ENCODE measurements at regions not wholly inside any gene's neighbourhood (a gene's known extent, or its start where the extent isn't known, plus 50 kb on each side); places are given as distances from the start of the nearest gene placed in this dataset.
"Not testable (repeated sequence)": the region's sequence is repeated elsewhere in the genome, so short reads cannot be mapped to it uniquely, and the experiment has no call there.

DNA sequence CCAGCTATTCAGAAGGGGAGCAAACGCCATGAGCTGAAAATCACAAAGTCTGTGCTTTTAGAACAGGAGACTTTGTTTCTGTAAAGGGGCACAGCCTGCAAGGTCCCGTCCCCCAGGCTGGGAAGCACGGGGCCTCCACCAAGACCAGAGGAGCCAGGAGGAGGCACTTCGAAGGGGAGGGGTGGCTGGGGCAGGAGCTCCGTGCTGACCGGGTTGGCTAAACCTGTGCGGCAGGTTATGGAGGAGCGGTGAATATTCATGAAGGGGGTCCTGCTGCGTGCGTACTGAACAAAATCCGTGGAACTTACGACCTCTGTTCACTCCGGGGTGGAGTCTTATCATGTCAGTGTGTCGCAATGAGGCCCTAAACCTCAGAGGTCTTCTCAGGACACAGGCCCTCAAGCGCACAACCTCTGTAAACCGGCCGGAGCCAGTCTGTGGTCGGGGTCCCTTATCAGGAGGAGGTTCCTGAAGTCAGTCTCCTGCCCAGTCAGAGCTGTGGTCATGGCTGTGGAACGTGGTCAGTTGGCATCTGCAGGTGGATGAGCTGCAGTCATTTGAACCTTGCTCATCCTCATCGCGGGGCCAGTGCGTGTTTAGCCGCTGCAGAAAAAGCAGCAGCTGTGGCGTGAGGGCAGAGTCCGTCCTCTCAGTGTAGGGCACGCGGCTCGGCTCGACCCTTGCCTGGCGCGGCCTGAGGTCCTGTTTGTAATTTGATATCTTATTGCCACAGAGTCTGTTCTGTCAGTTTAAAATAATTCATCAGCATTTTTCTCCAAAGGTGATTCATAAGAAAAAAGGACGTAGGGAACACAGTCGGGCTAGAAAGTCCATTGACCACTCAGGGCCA, 5507.7 kb upstream of the TPTE start:
- H3K9me3 Mint-ChIP-seq, DNase-seq, CTCF ChIA-PET, H3K27ac Mint-ChIP-seq, H3K36me3 Mint-ChIP-seq, H3K4me3 Mint-ChIP-seq, H3K27me3 Mint-ChIP-seq, H3K4me1 Mint-ChIP-seq: not testable (repeated sequence)

DNA sequence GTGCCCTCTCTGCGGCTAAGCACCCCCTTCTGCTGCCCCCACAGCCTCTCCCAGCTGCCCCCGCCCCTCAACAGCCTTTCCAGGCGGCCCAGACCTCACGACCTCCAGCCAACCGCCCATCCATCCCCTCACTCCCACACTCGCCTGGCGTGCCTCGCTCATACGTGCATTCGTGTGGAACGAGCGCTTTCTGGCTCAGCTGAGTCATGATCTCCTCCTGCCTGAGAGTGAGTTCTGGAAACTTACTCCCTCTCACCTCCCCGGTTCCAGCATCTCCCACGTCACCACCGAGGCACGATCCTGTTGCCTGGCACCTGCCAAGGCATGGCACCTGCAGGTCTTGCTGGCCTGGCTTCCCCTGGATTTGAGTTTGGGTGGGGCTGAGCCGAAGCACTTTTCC, 5506.2 kb upstream of the TPTE start:
- H3K4me1 Mint-ChIP-seq, H3K27me3 Mint-ChIP-seq, H3K36me3 Mint-ChIP-seq, CTCF ChIA-PET, H3K27ac Mint-ChIP-seq, DNase-seq, H3K9me3 Mint-ChIP-seq, H3K4me3 Mint-ChIP-seq: not testable (repeated sequence)

DNA sequence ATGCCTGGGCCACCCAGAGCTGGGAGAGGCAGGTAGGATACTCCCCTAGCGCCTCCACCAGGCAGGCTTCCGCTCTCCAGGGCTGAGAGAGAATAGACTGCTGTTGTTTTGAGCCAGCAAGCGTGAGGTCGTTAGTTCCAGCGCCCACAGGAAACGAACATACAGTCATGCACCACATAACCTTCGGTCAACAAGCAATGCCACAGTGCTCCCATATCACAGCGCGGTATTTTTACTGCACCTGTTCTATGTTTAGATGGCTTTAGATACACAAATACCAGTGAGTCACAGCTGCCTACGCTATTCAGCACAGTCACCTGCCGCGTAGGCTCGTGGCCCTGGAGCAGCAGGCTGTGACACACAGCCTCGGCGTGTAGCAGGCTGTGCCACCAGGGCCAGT, 5502.3 kb upstream of the TPTE start:
- H3K27ac Mint-ChIP-seq, H3K4me1 Mint-ChIP-seq, H3K36me3 Mint-ChIP-seq, H3K9me3 Mint-ChIP-seq, CTCF ChIA-PET, H3K27me3 Mint-ChIP-seq, H3K4me3 Mint-ChIP-seq, DNase-seq: not testable (repeated sequence)

DNA sequence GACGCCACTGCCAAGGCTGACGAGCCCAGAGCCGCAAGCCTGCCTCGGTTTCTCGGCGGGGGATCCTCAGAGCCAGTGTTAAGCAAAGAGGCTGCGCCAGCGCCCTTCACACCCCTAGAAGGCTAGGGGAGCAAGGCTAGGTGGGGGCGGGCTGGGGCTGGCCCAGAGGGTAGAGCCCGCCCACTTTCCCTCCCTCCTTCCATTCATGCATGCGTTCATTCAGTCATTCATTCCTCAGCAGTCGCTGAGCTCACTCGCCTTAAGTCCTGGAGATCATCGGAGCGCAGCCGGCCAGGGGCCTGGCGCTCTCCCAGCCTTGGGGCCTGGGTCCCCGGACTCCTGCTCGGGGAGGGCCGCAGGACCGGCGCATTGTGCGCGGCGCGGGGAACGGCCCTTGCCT, 5499.6 kb upstream of the TPTE start:
- not testable (repeated sequence) for DNase-seq, H3K36me3 Mint-ChIP-seq, H3K27ac Mint-ChIP-seq

DNA sequence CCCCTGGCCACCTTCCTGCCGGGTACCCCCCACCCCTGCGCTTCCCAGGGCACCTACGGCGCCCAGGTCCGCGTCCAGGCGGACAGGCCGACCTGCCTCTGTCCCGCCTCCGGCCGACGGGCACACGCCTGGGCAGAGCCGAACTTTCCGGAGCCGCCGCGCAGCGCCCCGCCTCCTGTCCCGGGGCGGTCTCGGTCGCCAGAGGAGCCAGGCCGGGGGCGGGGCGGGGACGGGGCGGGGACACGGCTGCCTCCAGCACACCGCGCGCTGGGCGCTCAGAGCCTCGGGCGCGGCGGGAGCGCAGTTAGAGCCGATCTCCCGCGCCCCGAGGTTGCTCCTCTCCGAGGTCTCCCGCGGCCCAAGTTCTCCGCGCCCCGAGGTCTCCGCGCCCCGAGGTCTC, 5499.1 kb upstream of the TPTE start:
- H3K4me1 Mint-ChIP-seq, H3K9me3 Mint-ChIP-seq, H3K27ac Mint-ChIP-seq, DNase-seq, CTCF ChIA-PET, H3K27me3 Mint-ChIP-seq, H3K36me3 Mint-ChIP-seq, H3K4me3 Mint-ChIP-seq: not testable (repeated sequence)

More for the DNA sequence above, 5499.6 kb upstream of the TPTE start:
- H3K9me3 Mint-ChIP-seq, H3K4me3 Mint-ChIP-seq, H3K4me1 Mint-ChIP-seq, CTCF ChIA-PET, H3K27me3 Mint-ChIP-seq: not testable (repeated sequence)

DNA sequence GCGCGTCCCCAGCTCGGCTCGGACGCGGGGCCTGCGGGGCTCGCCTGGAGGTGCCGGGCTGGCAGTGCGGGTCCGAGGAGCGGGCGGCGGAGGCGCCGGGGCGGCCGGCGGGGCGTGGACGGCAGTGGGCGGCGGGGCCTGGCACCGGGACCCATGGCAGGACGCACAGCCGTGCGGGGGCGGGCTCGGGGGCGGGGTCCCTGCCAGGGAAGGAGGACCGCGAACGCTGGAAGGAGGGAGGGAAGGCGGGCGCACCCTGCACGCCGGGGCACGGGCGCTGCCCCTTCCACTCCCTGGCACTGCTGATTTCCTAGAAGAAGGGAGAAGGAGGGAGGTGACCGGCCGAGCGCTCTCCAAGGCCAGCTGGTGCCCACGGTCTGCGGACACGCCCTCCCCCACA, 5498.6 kb upstream of the TPTE start:
- H3K4me1 Mint-ChIP-seq, H3K4me3 Mint-ChIP-seq, CTCF ChIA-PET, H3K9me3 Mint-ChIP-seq, H3K27ac Mint-ChIP-seq, DNase-seq, H3K27me3 Mint-ChIP-seq, H3K36me3 Mint-ChIP-seq: not testable (repeated sequence)

DNA sequence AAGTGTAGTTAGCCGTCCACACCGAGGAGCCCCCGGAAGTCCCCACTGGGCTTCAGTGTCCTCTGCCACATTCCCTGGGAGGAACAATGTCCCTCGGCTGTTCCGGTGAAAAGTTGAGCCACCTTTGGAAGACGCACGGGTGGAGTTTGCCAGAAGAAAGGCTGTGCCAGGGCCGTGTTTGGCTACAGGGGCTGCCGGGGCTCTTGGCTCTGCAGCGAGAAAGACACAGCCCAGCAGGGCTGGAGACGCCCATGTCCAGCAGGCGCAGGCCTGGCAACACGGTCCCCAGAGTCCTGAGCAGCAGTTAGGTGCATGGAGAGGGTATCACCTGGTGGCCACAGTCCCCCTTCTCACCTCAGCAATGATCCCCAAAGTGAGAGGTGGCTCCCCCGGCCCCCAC, 5486.2 kb upstream of the TPTE start:
- H3K4me1 Mint-ChIP-seq, H3K36me3 Mint-ChIP-seq, H3K27me3 Mint-ChIP-seq, DNase-seq, CTCF ChIA-PET, H3K9me3 Mint-ChIP-seq, H3K4me3 Mint-ChIP-seq, H3K27ac Mint-ChIP-seq: not testable (repeated sequence)

DNA sequence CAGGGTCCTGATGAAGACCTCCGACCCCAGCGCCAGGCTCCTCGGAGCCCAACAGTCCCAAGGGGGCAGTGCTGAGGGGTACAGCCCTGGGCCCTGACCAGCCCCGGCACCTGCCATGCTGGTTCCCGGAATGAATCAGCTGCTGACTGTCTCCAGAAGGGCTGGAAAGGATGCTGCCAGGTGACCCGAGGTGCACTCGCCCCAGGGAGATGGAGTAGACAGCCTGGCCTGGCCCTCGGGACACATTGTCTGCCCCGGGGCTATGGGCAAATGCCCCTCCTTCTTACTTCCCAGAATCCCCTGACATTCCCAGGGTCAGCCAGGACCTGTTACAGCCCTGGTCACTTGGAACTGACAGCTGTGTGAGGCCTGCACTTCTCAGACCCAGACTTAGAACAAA, 5485.8 kb upstream of the TPTE start:
- H3K36me3 Mint-ChIP-seq, DNase-seq, H3K27me3 Mint-ChIP-seq, H3K4me1 Mint-ChIP-seq, H3K27ac Mint-ChIP-seq, CTCF ChIA-PET, H3K9me3 Mint-ChIP-seq, H3K4me3 Mint-ChIP-seq: not testable (repeated sequence)

DNA sequence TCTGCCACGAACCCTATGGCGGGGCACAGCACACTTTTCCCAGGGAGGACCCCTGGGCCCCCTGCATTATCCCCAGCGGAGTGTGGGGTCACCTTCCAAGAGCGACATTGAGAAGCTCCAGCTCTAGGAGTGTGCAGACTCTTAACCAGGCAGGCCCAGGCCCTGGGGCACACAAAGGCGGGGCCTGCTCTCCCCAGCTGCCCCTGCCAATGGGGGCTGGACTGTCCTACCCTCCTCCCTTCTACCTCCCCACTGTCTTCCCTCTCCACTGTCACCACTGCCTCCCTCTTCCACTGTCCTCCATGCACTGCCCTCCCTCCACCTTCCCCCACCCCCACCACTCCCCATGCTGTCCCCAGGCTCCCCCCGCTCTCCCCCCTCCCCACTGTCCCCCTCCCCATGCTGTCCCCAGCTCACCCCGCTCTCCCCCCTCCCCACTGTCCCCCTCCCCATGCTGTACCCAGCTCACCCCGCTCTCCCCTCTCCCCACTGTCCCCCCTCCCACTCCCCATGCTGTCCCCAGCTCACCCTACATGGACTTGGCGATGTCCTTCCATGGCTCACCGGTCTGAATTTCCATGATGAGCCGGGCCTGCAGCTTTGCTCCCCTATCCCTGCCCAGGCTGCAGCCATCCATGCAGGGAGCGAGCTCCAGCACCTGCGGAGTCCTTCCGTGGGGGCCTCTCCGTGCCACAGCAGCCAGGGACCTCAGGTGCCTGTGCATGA, 5483.6 kb upstream of the TPTE start:
- H3K27me3 Mint-ChIP-seq, H3K27ac Mint-ChIP-seq, H3K36me3 Mint-ChIP-seq, DNase-seq, H3K4me1 Mint-ChIP-seq, H3K4me3 Mint-ChIP-seq, H3K9me3 Mint-ChIP-seq, CTCF ChIA-PET: not testable (repeated sequence)

DNA sequence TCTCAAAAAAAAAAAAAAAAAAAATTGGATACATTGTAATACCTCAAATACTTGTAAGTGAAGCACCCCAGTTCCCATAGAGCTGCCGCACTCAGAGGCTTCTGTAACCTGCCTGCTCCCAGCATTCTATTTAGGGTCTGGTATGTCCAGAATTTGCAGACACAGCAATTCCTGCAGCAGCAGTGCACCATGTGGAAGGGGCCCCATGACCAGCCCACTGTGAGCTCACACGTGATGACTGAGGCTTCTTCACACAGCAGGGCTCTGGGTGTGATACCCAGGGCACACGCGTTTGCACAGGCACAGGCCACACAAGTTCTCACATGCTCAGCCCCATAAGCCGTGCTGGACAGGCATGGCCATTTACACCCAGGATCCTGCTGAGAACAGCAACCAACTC, 5481.5 kb upstream of the TPTE start:
- H3K36me3 Mint-ChIP-seq, H3K4me3 Mint-ChIP-seq, H3K27me3 Mint-ChIP-seq, H3K9me3 Mint-ChIP-seq, H3K27ac Mint-ChIP-seq, DNase-seq, H3K4me1 Mint-ChIP-seq, CTCF ChIA-PET: not testable (repeated sequence)

DNA sequence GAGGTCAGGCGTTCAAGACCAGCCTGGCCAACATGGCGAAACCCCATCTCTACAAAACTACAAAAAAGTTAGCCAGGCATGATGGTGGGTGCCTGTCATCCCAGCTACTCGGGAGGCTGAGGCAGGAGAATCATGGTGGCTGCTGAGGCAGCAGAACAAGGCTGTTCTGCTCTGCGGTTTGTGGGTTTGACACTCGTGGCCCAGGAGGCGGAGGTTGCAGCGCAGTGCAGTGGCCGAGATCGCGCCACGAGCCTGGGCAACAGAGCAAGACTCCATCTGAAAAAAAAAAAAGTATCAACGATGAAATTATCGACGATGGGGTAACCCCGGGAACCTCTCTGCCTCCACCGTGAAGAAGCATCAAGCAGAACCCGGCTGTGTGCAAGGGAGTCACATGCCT, 5478.8 kb upstream of the TPTE start:
- H3K27ac Mint-ChIP-seq, DNase-seq, H3K4me3 Mint-ChIP-seq, H3K36me3 Mint-ChIP-seq, CTCF ChIA-PET, H3K27me3 Mint-ChIP-seq, H3K9me3 Mint-ChIP-seq, H3K4me1 Mint-ChIP-seq: not testable (repeated sequence)

DNA sequence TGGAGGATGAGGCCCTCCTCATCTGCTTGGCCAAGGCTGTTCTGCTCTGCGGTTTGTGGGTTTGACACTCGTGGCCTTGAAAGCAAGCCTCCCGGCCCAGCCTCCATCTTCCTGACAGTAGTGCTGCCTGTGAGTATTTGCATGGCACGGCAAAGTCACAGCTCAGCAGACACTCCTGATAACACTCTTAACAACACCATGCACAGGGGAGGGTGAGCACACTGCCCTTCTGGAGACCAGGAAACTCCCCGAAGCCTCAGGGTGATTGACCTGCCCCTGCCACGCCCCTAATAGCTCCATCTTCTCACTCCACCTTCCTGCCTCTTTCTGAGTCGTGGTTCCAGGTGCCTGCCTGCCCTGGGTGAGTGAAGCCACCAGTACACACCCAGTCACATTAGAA, 5476.6 kb upstream of the TPTE start:
- H3K27me3 Mint-ChIP-seq, H3K27ac Mint-ChIP-seq, H3K4me1 Mint-ChIP-seq, H3K4me3 Mint-ChIP-seq, CTCF ChIA-PET, H3K9me3 Mint-ChIP-seq, H3K36me3 Mint-ChIP-seq, DNase-seq: not testable (repeated sequence)

DNA sequence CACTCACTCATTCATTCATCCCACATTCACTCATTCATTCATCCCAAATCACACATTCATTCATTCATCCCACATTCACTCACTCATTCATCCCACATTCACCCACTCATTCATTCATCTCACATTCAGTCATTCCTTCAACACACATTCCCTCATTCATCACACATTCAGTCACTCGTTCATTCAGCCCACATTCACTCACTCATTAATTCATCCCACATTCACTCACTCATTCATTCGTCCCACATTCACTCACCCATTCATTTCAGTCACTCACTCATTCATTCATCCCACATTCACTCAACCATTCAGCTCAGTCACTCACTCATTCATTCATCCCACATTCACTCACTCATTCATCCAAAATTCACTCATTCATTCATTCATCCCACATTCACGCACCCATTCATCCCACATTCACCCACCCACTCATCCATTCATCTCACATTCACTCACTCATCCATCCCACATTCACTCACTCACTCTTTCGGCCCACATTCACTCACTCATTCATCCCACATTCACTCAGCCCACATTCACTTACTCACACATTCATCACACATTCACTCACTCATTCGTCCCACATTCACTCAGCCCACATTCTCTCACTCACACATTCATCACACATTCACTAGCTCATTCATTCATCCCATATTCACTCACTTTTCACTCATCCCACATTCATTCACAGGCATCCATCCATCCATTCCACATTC, 5469.9 kb upstream of the TPTE start:
- H3K4me1 Mint-ChIP-seq, H3K27me3 Mint-ChIP-seq, CTCF ChIA-PET, H3K9me3 Mint-ChIP-seq, H3K27ac Mint-ChIP-seq, H3K36me3 Mint-ChIP-seq, DNase-seq, H3K4me3 Mint-ChIP-seq: not testable (repeated sequence)

DNA sequence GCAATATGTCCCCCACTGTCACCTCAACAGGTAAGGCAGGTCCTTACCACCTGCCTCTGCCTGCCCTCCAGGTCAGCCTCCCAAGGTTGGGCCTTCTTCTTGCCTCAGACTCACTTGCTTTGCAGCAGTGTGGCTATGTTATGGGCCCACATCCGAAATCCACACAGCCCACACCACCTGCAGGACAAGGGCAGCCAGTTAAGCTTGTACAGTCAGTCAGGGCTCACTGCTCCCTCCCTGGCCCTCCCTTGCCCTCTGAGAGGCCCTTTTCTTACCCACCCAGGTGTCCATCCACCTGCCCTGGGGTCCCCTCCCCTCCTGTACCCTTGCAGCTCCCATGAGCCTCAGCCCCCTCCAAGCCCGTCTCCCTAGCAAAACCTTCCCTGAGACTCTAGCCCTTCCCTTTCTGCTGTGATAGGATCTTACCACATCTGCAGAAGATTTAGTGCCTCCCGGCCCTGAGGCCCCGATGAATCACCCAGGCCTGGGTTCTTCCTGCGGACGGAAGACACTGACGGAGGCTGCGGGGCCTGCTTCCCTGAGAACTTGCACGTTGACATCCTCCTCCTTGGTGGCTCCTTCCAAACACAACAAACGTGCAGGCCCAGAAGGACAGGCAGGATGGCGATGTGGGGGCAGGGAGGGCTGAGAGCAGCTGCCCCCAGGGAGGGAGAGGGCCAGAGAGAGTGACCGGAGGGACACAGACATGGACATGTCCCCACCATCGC, 5466.2 kb upstream of the TPTE start:
- H3K9me3 Mint-ChIP-seq, CTCF ChIA-PET, H3K36me3 Mint-ChIP-seq, H3K4me1 Mint-ChIP-seq, H3K4me3 Mint-ChIP-seq, H3K27ac Mint-ChIP-seq, H3K27me3 Mint-ChIP-seq, DNase-seq: not testable (repeated sequence)
